IMR-90 (cell line): ENCODE measurements at regions not wholly inside any gene's neighbourhood (a gene's known extent, or its start where the extent isn't known, plus 50 kb on each side); places are given as distances from the start of the nearest gene placed in this dataset.

Experiments
- ATAC-seq: fragments of 200-7000 bp; cut with Tn5 transposase; 2 replicates; pipeline ENCODE4 v1.9.1; 2020; ENCODE audit warnings: low read depth, mild to moderate bottlenecking, moderate library complexity
- BruUV-seq: library from RNA; stranded (reverse); fragments of 400-500 nt; replicated peaks from 2 replicates; lab custom pipeline; 2021; lab: Mats Ljungman, UMichigan
- CTCF ChIA-PET: fragments of 300-600 bp; formaldehyde crosslinking; extraction: SDS; loops from one replicate; lab custom pipeline; 2021; ENCODE audit warnings: antibody characterized with exemption; lab: Yijun Ruan, JAX
- POLR2A ChIA-PET: fragments of 300-600 bp; sonication (Branson Sonifier 250); formaldehyde crosslinking; loops from one replicate; lab custom pipeline; 2022; ENCODE audit warnings: antibody characterized with exemption; ENCODE audit not compliant: unreplicated experiment; lab: Charles Lee
- DNase-seq: peaks from one replicate; pipeline ENCODE4 v3.0.0; 2013
- H2AFZ ChIP-seq: replicated peaks from 2 replicates; pipeline ENCODE3; 2013; ENCODE audit warnings: low read length, mild to moderate bottlenecking; ENCODE audit not compliant: poor library complexity
- H2AK5ac ChIP-seq: 2 replicates; pipeline ENCODE4 v1.6.1; 2013; ENCODE audit warnings: low read depth, low read length, inconsistent platforms
- H2AK9ac ChIP-seq: replicated peaks from 2 replicates; pipeline ENCODE3; 2013; ENCODE audit warnings: mild to moderate bottlenecking, low read depth, low read length, moderate library complexity; ENCODE audit not compliant: poor library complexity
- H2BK120ac ChIP-seq: 2 replicates; pipeline ENCODE4 v1.6.1; 2013; ENCODE audit warnings: low read depth, low read length, inconsistent platforms
- H2BK15ac ChIP-seq: 3 replicates; pipeline ENCODE4 v1.6.1; 2013; ENCODE audit warnings: low read depth, low read length, inconsistent platforms
- H2BK20ac ChIP-seq: 2 replicates; pipeline ENCODE4 v1.6.1; 2013; ENCODE audit warnings: low read depth, mild to moderate bottlenecking, inconsistent platforms, low read length, moderate library complexity
- H2BK5ac ChIP-seq: 2 replicates; pipeline ENCODE4 v1.6.1; 2013; ENCODE audit warnings: mild to moderate bottlenecking, low read depth, low read length, inconsistent platforms; ENCODE audit not compliant: poor library complexity, severe bottlenecking
- H3K14ac ChIP-seq: replicated peaks from 2 replicates; pipeline ENCODE4 v1.6.1; 2013; ENCODE audit warnings: low read depth, low read length, inconsistent platforms
- H3K18ac ChIP-seq: 2 replicates; pipeline ENCODE4 v1.6.1; 2013; ENCODE audit warnings: low read depth, low read length, control low read depth
- H3K23ac ChIP-seq: 2 replicates; pipeline ENCODE4 v1.6.1; 2013; ENCODE audit warnings: low read depth, low read length, inconsistent platforms
- H3K27ac ChIP-seq: 2 replicates; pipeline ENCODE4 v1.5.1; 2013; ENCODE audit warnings: mild to moderate bottlenecking, control low read depth, low read length; ENCODE audit not compliant: insufficient read depth
- H3K27me3 ChIP-seq: 2 replicates; pipeline ENCODE4 v1.6.1; 2013; ENCODE audit warnings: low read length; ENCODE audit not compliant: control insufficient read depth, insufficient read depth
- H3K36me3 ChIP-seq: 2 replicates; pipeline ENCODE4 v1.6.1; 2013; ENCODE audit warnings: low read length, mixed read lengths; ENCODE audit not compliant: control insufficient read depth, insufficient read depth
- H3K4ac ChIP-seq: 2 replicates; pipeline ENCODE4 v1.6.1; 2013; ENCODE audit warnings: low read depth, low read length, inconsistent platforms
- H3K4me1 ChIP-seq: 2 replicates; pipeline ENCODE4 v1.6.1; 2013; ENCODE audit warnings: low read length, mixed read lengths; ENCODE audit not compliant: control insufficient read depth, insufficient read depth
- H3K4me2 ChIP-seq: 2 replicates; pipeline ENCODE4 v1.6.1; 2013; ENCODE audit warnings: low read depth, mild to moderate bottlenecking, control low read depth, low read length, moderate library complexity
- H3K4me3 ChIP-seq: 2 replicates; pipeline ENCODE4 v1.5.1; 2013; ENCODE audit warnings: low read depth, mild to moderate bottlenecking, control low read depth, low read length, moderate library complexity; ENCODE audit not compliant: insufficient read depth
- H3K56ac ChIP-seq: 2 replicates; pipeline ENCODE4 v1.6.1; 2013; ENCODE audit warnings: low read length, inconsistent platforms; ENCODE audit not compliant: insufficient read depth; ENCODE audit errors: extremely low read depth
- H3K79me1 ChIP-seq, 2 experiments: 2 replicates each; pipeline ENCODE4 v1.6.1; 2013; ENCODE audit warnings: low read length in 2 of 2, inconsistent platforms in 1 of 2, low read depth in 1 of 2
- H3K9ac ChIP-seq: 2 replicates; pipeline ENCODE4 v1.6.1; 2013; ENCODE audit warnings: low read depth, low read length, control low read depth
- H3K9me1 ChIP-seq: 2 replicates; pipeline ENCODE4 v1.6.1; 2013; ENCODE audit warnings: low read length, inconsistent platforms; ENCODE audit not compliant: insufficient read depth
- H3K9me3 ChIP-seq: 2 replicates; pipeline ENCODE4 v1.6.1; 2013; ENCODE audit warnings: low read length; ENCODE audit not compliant: control insufficient read depth, insufficient read depth
- H4K20me1 ChIP-seq: 2 replicates; pipeline ENCODE4 v1.6.1; 2013; ENCODE audit warnings: low read length, inconsistent platforms; ENCODE audit not compliant: insufficient read depth
- H4K5ac ChIP-seq: 2 replicates; pipeline ENCODE4 v1.6.1; 2013; ENCODE audit warnings: mild to moderate bottlenecking, low read depth, low read length, control low read depth
- H4K8ac ChIP-seq, 2 experiments: 2 replicates each; pipeline ENCODE4 v1.6.1; 2013; ENCODE audit warnings: low read depth in 2 of 2, low read length in 2 of 2, control low read depth in 1 of 2, inconsistent platforms in 1 of 2
- H4K91ac ChIP-seq: 2 replicates; pipeline ENCODE4 v1.6.1; 2013; ENCODE audit warnings: low read depth, low read length, inconsistent platforms; ENCODE audit not compliant: insufficient read depth
- BHLHE40 ChIP-seq: fragments of 150-350 bp; IDR thresholded peaks from 2 replicates; pipeline ENCODE4 v1.6.1; 2016; ENCODE audit warnings: mild to moderate bottlenecking, low read depth, low read length
- FOS ChIP-seq: fragments of 150-350 bp; IDR thresholded peaks from 2 replicates; pipeline ENCODE4 v1.6.1; 2016; ENCODE audit warnings: low read depth, low read length
- MAFK ChIP-seq: IDR thresholded peaks from 2 replicates; pipeline ENCODE4 v1.6.1; 2012; ENCODE audit warnings: low read depth, low read length, improper control_type of control experiment
- NFE2L2 ChIP-seq: fragments of 150-350 bp; IDR thresholded peaks from 2 replicates; pipeline ENCODE4 v1.6.1; 2016; ENCODE audit warnings: low read depth, mild to moderate bottlenecking, low read length
- RFX5 ChIP-seq: IDR thresholded peaks from 2 replicates; pipeline ENCODE4 v1.8.0; 2012; ENCODE audit warnings: low read depth, mild to moderate bottlenecking, low read length, moderate library complexity
- SMC3 ChIP-seq: fragments of 150-350 bp; IDR thresholded peaks from 2 replicates; pipeline ENCODE4 v1.6.1; 2016; ENCODE audit warnings: low read depth, mild to moderate bottlenecking, antibody characterized with exemption, low read length, moderate library complexity
- USF2 ChIP-seq: fragments of 150-350 bp; IDR thresholded peaks from 2 replicates; pipeline ENCODE4 v1.6.1; 2017; ENCODE audit warnings: mild to moderate bottlenecking, antibody characterized with exemption, low read length, low read depth
- WGBS, 2 experiments: methylation state at CpG; one replicate each; pipeline versions ENCODE4 v1.1.5 to v1.1.7; 2013; ENCODE audit warnings: missing lambda C conversion rate in 2 of 2; ENCODE audit not compliant: insufficient read length in 1 of 2; ENCODE audit errors: extremely low coverage in 2 of 2; 5-methylcytosine and 5-hydroxymethylcytosine counted together
- dilution Hi-C: fragments of 300-500 bp; cut with HindIII; formaldehyde crosslinking; loops from one replicate; pipeline ENCODE4 v1.14.3; 2018; ENCODE audit warnings: low sequenced_read_pairs; ENCODE audit not compliant: unreplicated experiment
- in situ Hi-C: fragments of 300-500 bp; cut with MboI; formaldehyde crosslinking; loops from 3 replicates; pipeline ENCODE4 v1.14.3; 2019; ENCODE audit warnings: low sequenced_read_pairs, inconsistent platforms, mixed read lengths
- intact Hi-C: fragments of 100-400 bp; cut with micrococcal nuclease; formaldehyde crosslinking; loops from 2 replicates; pipeline ENCODE4 v1.10.0; 2022

- Histone ChIP-seq H4K5ac (no peak overlapping the region), H3K27ac (no peak overlapping the region), H2BK15ac (no peak overlapping the region), H3K18ac (no peak overlapping the region), H3K56ac (no peak overlapping the region), H3K9me3 (no peaks in the 10 kb centered on the region; the same call in 1 of the 2 replicates), H2BK20ac (no peak overlapping the region), H3K23ac (no peak overlapping the region), H4K8ac (no peak overlapping the region), H2AK9ac (no peak overlapping the region), H2BK120ac (no peak overlapping the region), H3K9me1 (no peaks in the 10 kb centered on the region), H2BK5ac (no peak overlapping the region), H4K20me1 (no peaks in the 10 kb centered on the region), H3K14ac (no peak overlapping the region), H3K79me1 (no peaks in the 10 kb centered on the region), H3K4me2 (no peak overlapping the region), H3K27me3 (no peaks in the 10 kb centered on the region), H3K4ac (no peak overlapping the region), H3K4me3 (no peak overlapping the region), H2AFZ (no peak overlapping the region), H2AK5ac (no peak overlapping the region), H4K91ac (no peak overlapping the region), H3K36me3 (no peaks in the 10 kb centered on the region), H3K9ac (no peak overlapping the region), H3K4me1 (no peaks in the 10 kb centered on the region)
- no TSS peak for BruUV-seq
- in situ Hi-C loops: no loop called here
- ChIA-PET POLR2A (no interaction called here), CTCF (no interaction called here)
- no peak for DNase-seq
- intact Hi-C loops: no loop called here
- dilution Hi-C loops: no loop called here
- whole genome bisulfite sequencing, 2 experiments: 97% methylated on average over 13 of the region's 37 CpGs; no CpG with 5 or more reads in 1 of the 2 experiments
- TF ChIP-seq MAFK: no peak
- TF ChIP-seq RFX5: no peak
- TF ChIP-seq NFE2L2: no peak
- no peak for TF ChIP-seq BHLHE40
- TF ChIP-seq USF2: no peak
- no peak for TF ChIP-seq SMC3
- no peak for TF ChIP-seq FOS
- no peak for ATAC-seq
Observed at GRCh38 chr4:71120831-71121524, 127.5 kb downstream of the DCK start.
